Mucosa of gallbladder (tissue), 1 donor: ENCODE measurements at regions not wholly inside any gene's neighbourhood (a gene's known extent, or its start where the extent isn't known, plus 50 kb on each side); places are given as distances from the start of the nearest gene placed in this dataset.
"Not testable (repeated sequence)": the region's sequence is repeated elsewhere in the genome, so short reads cannot be mapped to it uniquely, and the experiment has no call there.

Experiments
- DNase-seq: peaks from one replicate; pipeline ENCODE4 v3.0.0-alpha.2; 2020; ENCODE audit warnings: low spot score
- donor health status: DM: no; HTN: no; CAD: no.

GRCh38 chr6:145063091-145063490, 672.2 kb downstream of the EPM2A start:
- DNase-seq: no peak

GRCh38 chr6:145067430-145067829, 667.9 kb downstream of the EPM2A start:
- no peak for DNase-seq

- DNase-seq: no peak
Observed at GRCh38 chr6:145068577-145068976, 666.7 kb downstream of the EPM2A start.

- no peak for DNase-seq
Observed at GRCh38 chr6:145069966-145070365, 665.4 kb downstream of the EPM2A start.

- DNase-seq: no peak
Observed at GRCh38 chr6:145070791-145071190, 664.5 kb downstream of the EPM2A start.

- DNase-seq: no peak
Observed at GRCh38 chr6:145071836-145072235, 663.5 kb downstream of the EPM2A start.

- no peak for DNase-seq
Observed at GRCh38 chr6:145073811-145074210, 661.5 kb downstream of the EPM2A start.

- no peak for DNase-seq
Observed at GRCh38 chr6:145074805-145075204, 660.5 kb downstream of the EPM2A start.

GRCh38 chr6:145075425-145075824, 659.9 kb downstream of the EPM2A start:
- no peak for DNase-seq

- DNase-seq: no peak
Observed at GRCh38 chr6:145076115-145076841, 659.0 kb downstream of the EPM2A start.

- DNase-seq: no peak
Observed at GRCh38 chr6:145077382-145077781, 657.9 kb downstream of the EPM2A start.

- DNase-seq: no peak
Observed at GRCh38 chr6:145080651-145081050, 654.7 kb downstream of the EPM2A start.

- DNase-seq: no peak
Observed at GRCh38 chr6:145081677-145082076, 653.6 kb downstream of the EPM2A start.

- no peak for DNase-seq
Observed at GRCh38 chr6:145082359-145082758, 653.0 kb downstream of the EPM2A start.

GRCh38 chr6:145086197-145086596, 649.1 kb downstream of the EPM2A start:
- no peak for DNase-seq

- no peak for DNase-seq
Observed at GRCh38 chr6:145087034-145087433, 648.3 kb downstream of the EPM2A start.

- DNase-seq: peak; percentile 13
Observed at GRCh38 chr6:145090801-145091585, 644.3 kb downstream of the EPM2A start.

GRCh38 chr6:145091586-145092142, 643.7 kb downstream of the EPM2A start:
- DNase-seq: no peak

- no peak for DNase-seq
Observed at GRCh38 chr6:145092554-145092953, 642.8 kb downstream of the EPM2A start.

GRCh38 chr6:145093226-145093625, 642.1 kb downstream of the EPM2A start:
- no peak for DNase-seq

GRCh38 chr6:145096846-145097245, 638.5 kb downstream of the EPM2A start:
- no peak for DNase-seq

GRCh38 chr6:145098127-145098526, 637.2 kb downstream of the EPM2A start:
- DNase-seq: not testable (repeated sequence)

- no peak for DNase-seq
Observed at GRCh38 chr6:145099713-145100112, 635.6 kb downstream of the EPM2A start.
